HepG2 (cell line): ENCODE measurements at regions not wholly inside any gene's neighbourhood (a gene's known extent, or its start where the extent isn't known, plus 50 kb on each side); places are given as distances from the start of the nearest gene placed in this dataset.

Source experiments
- BCL3 ChIP-seq: sonication (generic); formaldehyde crosslinking; IDR thresholded peaks from 2 replicates; pipeline ENCODE4 v1.5.1; 2020; ENCODE audit warnings: mild to moderate bottlenecking, missing genetic modification reagents, moderate library complexity
- DZIP1 ChIP-seq: sonication (generic); formaldehyde crosslinking; IDR thresholded peaks from 2 replicates; pipeline ENCODE4 v1.5.0; 2020; ENCODE audit warnings: mild to moderate bottlenecking, missing genetic modification reagents
- GFI1 ChIP-seq: sonication (generic); formaldehyde crosslinking; IDR thresholded peaks from 2 replicates; pipeline ENCODE4 v1.5.0; 2020; ENCODE audit warnings: missing genetic modification reagents, mild to moderate bottlenecking, borderline replicate concordance
- HOMEZ ChIP-seq: IDR thresholded peaks from 2 replicates; pipeline ENCODE4 v1.6.1; 2016; ENCODE audit warnings: low read depth
- HOXA5 ChIP-seq: sonication (generic); formaldehyde crosslinking; IDR thresholded peaks from 2 replicates; pipeline ENCODE4 v1.4.0; 2020; ENCODE audit warnings: missing genetic modification reagents
- IRX3 ChIP-seq: sonication (generic); formaldehyde crosslinking; IDR thresholded peaks from 2 replicates; pipeline ENCODE4 v1.8.1; 2023; ENCODE audit warnings: mild to moderate bottlenecking, low read depth, missing genetic modification reagents, borderline replicate concordance
- LRRFIP1 ChIP-seq: sonication (generic); formaldehyde crosslinking; conservative IDR thresholded peaks from 2 replicates; pipeline ENCODE4 v1.4.0; 2020; ENCODE audit warnings: missing genetic modification reagents
- MEF2D ChIP-seq: sonication (generic); formaldehyde crosslinking; IDR thresholded peaks from 2 replicates; pipeline ENCODE4 v1.5.1; 2020; ENCODE audit warnings: mild to moderate bottlenecking, missing genetic modification reagents
- PTBP1 ChIP-seq: fragments of 200-400 bp; formaldehyde crosslinking; IDR thresholded peaks from 2 replicates; pipeline ENCODE4 v1.6.1; 2018; ENCODE audit warnings: low read length, low read depth; ENCODE audit not compliant: poor library complexity, severe bottlenecking
- REL ChIP-seq: sonication (generic); formaldehyde crosslinking; conservative IDR thresholded peaks from 2 replicates; pipeline ENCODE4 v1.8.0; 2022; ENCODE audit warnings: mild to moderate bottlenecking, missing genetic modification reagents, moderate library complexity
- SRSF1 ChIP-seq: fragments of 200-400 bp; formaldehyde crosslinking; optimal IDR thresholded peaks from 2 replicates; pipeline ENCODE3; 2017; ENCODE audit warnings: mild to moderate bottlenecking, low read depth, low read length, moderate library complexity
- ZNF121 ChIP-seq: sonication (generic); formaldehyde crosslinking; IDR thresholded peaks from 2 replicates; pipeline ENCODE4 v1.5.0; 2020; ENCODE audit warnings: mild to moderate bottlenecking, missing genetic modification reagents
- ZNF138 ChIP-seq: sonication (generic); formaldehyde crosslinking; IDR thresholded peaks from 2 replicates; pipeline ENCODE4 v1.5.0; 2020; ENCODE audit warnings: mild to moderate bottlenecking, low read depth, missing genetic modification reagents
- ZNF224 ChIP-seq: sonication (generic); formaldehyde crosslinking; IDR thresholded peaks from 2 replicates; pipeline ENCODE4 v1.5.0; 2020; ENCODE audit warnings: mild to moderate bottlenecking, missing genetic modification reagents
- ZNF263 ChIP-seq: sonication (generic); formaldehyde crosslinking; IDR thresholded peaks from 2 replicates; pipeline ENCODE4 v1.4.0; 2020; ENCODE audit warnings: missing genetic modification reagents
- ZNF512 ChIP-seq: sonication (generic); formaldehyde crosslinking; IDR thresholded peaks from 2 replicates; pipeline ENCODE4 v1.4.0; 2020; ENCODE audit warnings: mild to moderate bottlenecking, missing genetic modification reagents
- ZNF607 ChIP-seq: sonication (generic); formaldehyde crosslinking; IDR thresholded peaks from 2 replicates; pipeline ENCODE4 v1.5.1; 2020; ENCODE audit warnings: missing genetic modification reagents, mild to moderate bottlenecking, borderline replicate concordance
- ZNF644 ChIP-seq: IDR thresholded peaks from 2 replicates; pipeline ENCODE4 v1.6.1; 2016; ENCODE audit warnings: low read depth
- ZSCAN12 ChIP-seq: sonication (generic); formaldehyde crosslinking; IDR thresholded peaks from 2 replicates; pipeline ENCODE4 v1.9.0; 2021; ENCODE audit warnings: mild to moderate bottlenecking, missing genetic modification reagents

GRCh38 chr9:16133556-16134227 is 580.8 kb downstream of the CCDC171 start (continued):
- TF ChIP-seq ZNF512 (CRISPR knock-in tag) = no peak
- TF ChIP-seq SRSF1 = no peak
- no peak for TF ChIP-seq MEF2D
- TF ChIP-seq IRX3 (CRISPR knock-in tag) = no peak
- no peak for TF ChIP-seq HOXA5 (CRISPR knock-in tag)
- TF ChIP-seq PTBP1 = no peak
- TF ChIP-seq ZNF644 (CRISPR knock-in tag) = no peak
- TF ChIP-seq ZNF263 (CRISPR knock-in tag) = peak; percentile 96
- TF ChIP-seq ZNF121 (CRISPR knock-in tag) = peak; percentile 92
- TF ChIP-seq ZSCAN12 (CRISPR knock-in tag) = no peak
- no peak for TF ChIP-seq DZIP1 (CRISPR knock-in tag)
- TF ChIP-seq BCL3 (CRISPR knock-in tag) = no peak
- TF ChIP-seq ZNF224 = no peak
- no peak for TF ChIP-seq GFI1 (CRISPR knock-in tag)
- TF ChIP-seq REL = no peak
- TF ChIP-seq ZNF138 (CRISPR knock-in tag) = no peak
- no peak for TF ChIP-seq HOMEZ
- no peak for TF ChIP-seq LRRFIP1 (CRISPR knock-in tag)
- no peak for TF ChIP-seq ZNF607
